NB4 (cell line): ENCODE measurements at regions not wholly inside any gene's neighbourhood (a gene's known extent, or its start where the extent isn't known, plus 50 kb on each side); places are given as distances from the start of the nearest gene placed in this dataset.

Experiments
- DNase-seq: peaks from one replicate; pipeline ENCODE4 v3.0.0; 2010; ENCODE audit warnings: low read depth
- H3K4me3 ChIP-seq: one replicate; pipeline ENCODE4 v1.5.1; 2011; ENCODE audit warnings: mild to moderate bottlenecking, low read depth, low read length, moderate library complexity
- CTCF ChIP-seq: IDR thresholded peaks from one replicate; pipeline ENCODE4 v1.5.1; 2012; ENCODE audit warnings: low read depth, low read length
- MAX ChIP-seq: IDR thresholded peaks from 2 replicates; pipeline ENCODE4 v1.6.1; 2011; ENCODE audit warnings: low read depth, low read length
- MYC ChIP-seq: IDR thresholded peaks from 2 replicates; pipeline ENCODE4 v1.6.1; 2011; ENCODE audit warnings: low read depth, low read length
- POLR2A ChIP-seq: IDR thresholded peaks from 2 replicates; pipeline ENCODE4 v1.6.1; 2011; ENCODE audit warnings: mild to moderate bottlenecking; ENCODE audit not compliant: insufficient read length; ENCODE audit errors: extremely low read depth

- H3K4me3 ChIP-seq: no peak overlapping the region
- no peak for TF ChIP-seq CTCF
- no peak for TF ChIP-seq POLR2A
- TF ChIP-seq MAX: no peak
- no peak for TF ChIP-seq MYC
- DNase-seq: no peak
Observed at GRCh38 chrX:129125122-129125914, 398.0 kb downstream of the SMARCA1 start.

DNA sequence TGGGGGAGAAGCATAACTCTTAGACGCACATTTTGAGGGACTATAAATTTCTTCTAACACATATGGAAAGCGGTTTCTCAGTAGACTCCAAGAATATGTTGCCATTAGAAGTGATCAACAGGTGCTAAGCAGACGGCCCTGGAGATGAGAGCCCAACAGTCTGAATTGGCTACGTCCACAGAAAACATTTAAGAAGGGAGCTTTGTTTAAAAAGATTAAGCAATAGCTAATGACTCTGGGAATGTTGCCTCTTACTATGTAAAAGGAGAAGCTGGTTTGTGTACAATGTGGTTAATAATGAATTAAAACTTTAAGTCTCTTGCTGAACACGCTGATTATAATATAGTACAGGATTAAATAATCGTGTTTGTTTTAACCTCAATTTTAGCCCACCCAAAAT is 399.5 kb downstream of the SMARCA1 start:
- TF ChIP-seq MAX: no peak
- no peak for TF ChIP-seq POLR2A
- TF ChIP-seq CTCF: no peak
- TF ChIP-seq MYC: no peak
- H3K4me3 ChIP-seq: no peak overlapping the region
- no peak for DNase-seq

- H3K4me3 ChIP-seq: no peak overlapping the region
- no peak for DNase-seq
- TF ChIP-seq MAX (no peak), MYC (no peak), POLR2A (no peak), CTCF (no peak)
Observed at GRCh38 chrX:129116676-129117470, 406.4 kb downstream of the SMARCA1 start.

GRCh38 chrX:129115935-129116334 is 407.4 kb downstream of the SMARCA1 start:
- no peak overlapping the region for H3K4me3 ChIP-seq
- TF ChIP-seq CTCF (no peak), MAX (no peak), POLR2A (no peak), MYC (no peak)
- no peak for DNase-seq

DNA sequence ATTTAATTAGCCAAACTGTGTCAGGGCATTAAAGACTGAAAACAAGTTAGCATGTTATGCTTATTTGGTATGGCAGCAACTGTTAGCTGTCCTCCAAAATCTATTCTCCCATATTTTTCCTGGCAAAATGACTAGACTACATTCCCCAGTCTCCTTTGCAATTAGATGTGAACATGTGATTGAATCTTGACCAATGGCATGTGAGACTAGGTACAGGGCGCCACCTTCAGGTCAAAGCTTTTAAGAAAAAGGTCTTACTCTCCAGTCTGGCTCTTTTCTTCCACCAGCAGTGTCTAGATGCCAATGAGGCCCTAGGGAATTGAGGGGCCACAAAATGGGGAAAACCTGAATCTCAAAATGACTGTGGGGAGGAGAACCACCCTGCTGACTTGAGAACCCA is 408.2 kb downstream of the SMARCA1 start:
- DNase-seq: peak; percentile 56
- TF ChIP-seq MYC (no peak), CTCF (peak; percentile 34), MAX (peak; percentile 38)

More for the DNA sequence above, 408.2 kb downstream of the SMARCA1 start:
- H3K4me3 ChIP-seq: no peak overlapping the region
